GM12892 (cell line): ENCODE measurements at regions not wholly inside any gene's neighbourhood (a gene's known extent, or its start where the extent isn't known, plus 50 kb on each side); places are given as distances from the start of the nearest gene placed in this dataset.
"Not testable (repeated sequence)": the region's sequence is repeated elsewhere in the genome, so short reads cannot be mapped to it uniquely, and the experiment has no call there.

ENCODE experiments used
- POLR2A ChIP-seq: IDR thresholded peaks from 2 replicates; pipeline ENCODE4 v1.6.1; 2011; ENCODE audit warnings: low read depth, low read length, control low read depth
- POLR2AphosphoS5 ChIP-seq: IDR thresholded peaks from 2 replicates; pipeline ENCODE4 v1.6.1; 2011; ENCODE audit warnings: low read depth, low read length, control low read depth
- TAF1 ChIP-seq: IDR thresholded peaks from 2 replicates; pipeline ENCODE4 v1.6.1; 2011; ENCODE audit warnings: low read depth, mild to moderate bottlenecking, control low read depth, low read length, borderline replicate concordance

DNA sequence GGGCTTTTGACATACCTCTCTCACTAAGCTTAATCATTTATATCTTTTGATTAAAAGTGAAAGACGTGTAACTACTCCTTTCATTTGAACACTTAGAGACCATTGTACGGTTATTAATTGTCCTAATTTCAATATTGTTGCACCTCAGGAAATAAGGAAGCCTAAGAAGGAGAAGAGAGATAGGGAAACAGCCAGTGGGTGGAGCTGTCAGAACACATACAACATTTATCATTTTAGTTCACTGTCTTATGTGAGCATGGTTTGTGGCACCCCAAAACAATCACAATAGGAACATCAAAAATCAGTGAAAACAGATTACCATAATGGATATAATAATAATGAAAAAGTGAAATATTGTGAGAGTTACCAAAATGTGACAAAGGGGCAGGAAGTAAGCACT lies 147.2 kb upstream of the POMZP3 start:
- not testable (repeated sequence) for TF ChIP-seq TAF1, POLR2AphosphoS5, POLR2A
